GM12892 (cell line): ENCODE measurements at regions not wholly inside any gene's neighbourhood (a gene's known extent, or its start where the extent isn't known, plus 50 kb on each side); places are given as distances from the start of the nearest gene placed in this dataset.

Experiments
- POLR2A ChIP-seq: IDR thresholded peaks from 2 replicates; pipeline ENCODE4 v1.6.1; 2011; ENCODE audit warnings: low read depth, low read length, control low read depth
- POLR2AphosphoS5 ChIP-seq: IDR thresholded peaks from 2 replicates; pipeline ENCODE4 v1.6.1; 2011; ENCODE audit warnings: low read depth, low read length, control low read depth

GRCh38 chr3:164004205-164004604 lies 1074.1 kb downstream of the SI start:
- no peak for TF ChIP-seq POLR2AphosphoS5
- TF ChIP-seq POLR2A, result no peak
